Fibroblast of lung (primary cell): ENCODE measurements at regions not wholly inside any gene's neighbourhood (a gene's known extent, or its start where the extent isn't known, plus 50 kb on each side); places are given as distances from the start of the nearest gene placed in this dataset.

Experiments used
- CTCF ChIP-seq, 2 donors: IDR thresholded peaks in 1 of 2; conservative IDR thresholded peaks in 1 of 2; 1 replicate in 1 of 2; 2 replicates in 1 of 2; pipeline ENCODE4 v1.5.1; 2011 to 2012; ENCODE audit warnings: low read length in 2 of 2, control low read depth in 1 of 2, inconsistent platforms in 1 of 2, low read depth in 1 of 2, mild to moderate bottlenecking in 1 of 2
- EZH2 ChIP-seq: IDR thresholded peaks from 2 replicates; pipeline ENCODE4 v1.5.1; 2012; ENCODE audit warnings: low read length, control low read depth, mild to moderate bottlenecking; ENCODE audit errors: missing control alignments

GRCh38 chr1:221965252-221965651, 223.4 kb upstream of the DUSP10 start:
- no peak for TF ChIP-seq CTCF (conservative IDR thresholded peaks at IDR 0.05 in 1 of 2, IDR thresholded peaks at IDR 0.05 in 1 of 2; ENCODE audit: low read depth in 1 of 2, low read length in 2 of 2)
- no peak for TF ChIP-seq EZH2
